ENCODE measurements at regions not wholly inside any gene's neighbourhood (a gene's known extent, or its start where the extent isn't known, plus 50 kb on each side); places are given as distances from the start of the nearest gene placed in this dataset.

DNA sequence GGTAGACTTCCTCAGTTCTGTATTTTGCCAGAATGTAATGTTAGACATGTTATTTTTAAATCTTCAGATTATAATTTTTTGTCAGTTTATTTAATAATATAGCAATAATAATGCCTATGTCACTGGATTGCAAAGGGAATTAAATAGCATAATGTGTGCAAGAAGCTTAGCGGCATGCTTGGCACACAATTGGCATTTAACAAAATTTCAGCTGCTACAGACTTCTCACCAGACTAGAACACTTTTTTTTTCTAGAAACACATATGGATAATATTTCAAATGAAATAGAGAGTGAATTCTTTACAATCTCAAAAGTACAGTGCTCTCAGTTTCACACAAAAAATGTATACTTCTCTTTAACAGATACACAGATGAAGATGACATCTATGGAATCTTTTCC is 757.4 kb downstream of the CDH11 start:
- Mint-ChIP-seq H3K4me3 (no peak overlapping the region), H3K36me3 (no peaks in the 10 kb centered on the region), H3K9me3 (no peaks in the 10 kb centered on the region), H3K27me3 (ENCODE audit: low read depth) (peaks cover 8% of the 10 kb centered on the region), H3K4me1 (peaks cover 19% of the 10 kb centered on the region), H3K27ac (no peak overlapping the region)
- DNase-seq (ENCODE audit: low spot score in 2 of 2, unreplicated experiment in 2 of 2), result no peak
- TF ChIP-seq, protein P1, sequence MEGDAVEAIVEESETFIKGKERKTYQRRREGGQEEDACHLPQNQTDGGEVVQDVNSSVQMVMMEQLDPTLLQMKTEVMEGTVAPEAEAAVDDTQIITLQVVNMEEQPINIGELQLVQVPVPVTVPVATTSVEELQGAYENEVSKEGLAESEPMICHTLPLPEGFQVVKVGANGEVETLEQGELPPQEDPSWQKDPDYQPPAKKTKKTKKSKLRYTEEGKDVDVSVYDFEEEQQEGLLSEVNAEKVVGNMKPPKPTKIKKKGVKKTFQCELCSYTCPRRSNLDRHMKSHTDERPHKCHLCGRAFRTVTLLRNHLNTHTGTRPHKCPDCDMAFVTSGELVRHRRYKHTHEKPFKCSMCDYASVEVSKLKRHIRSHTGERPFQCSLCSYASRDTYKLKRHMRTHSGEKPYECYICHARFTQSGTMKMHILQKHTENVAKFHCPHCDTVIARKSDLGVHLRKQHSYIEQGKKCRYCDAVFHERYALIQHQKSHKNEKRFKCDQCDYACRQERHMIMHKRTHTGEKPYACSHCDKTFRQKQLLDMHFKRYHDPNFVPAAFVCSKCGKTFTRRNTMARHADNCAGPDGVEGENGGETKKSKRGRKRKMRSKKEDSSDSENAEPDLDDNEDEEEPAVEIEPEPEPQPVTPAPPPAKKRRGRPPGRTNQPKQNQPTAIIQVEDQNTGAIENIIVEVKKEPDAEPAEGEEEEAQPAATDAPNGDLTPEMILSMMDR (IDR thresholded peaks at IDR 0.05; ENCODE audit: unreplicated experiment), result no peak

DNA sequence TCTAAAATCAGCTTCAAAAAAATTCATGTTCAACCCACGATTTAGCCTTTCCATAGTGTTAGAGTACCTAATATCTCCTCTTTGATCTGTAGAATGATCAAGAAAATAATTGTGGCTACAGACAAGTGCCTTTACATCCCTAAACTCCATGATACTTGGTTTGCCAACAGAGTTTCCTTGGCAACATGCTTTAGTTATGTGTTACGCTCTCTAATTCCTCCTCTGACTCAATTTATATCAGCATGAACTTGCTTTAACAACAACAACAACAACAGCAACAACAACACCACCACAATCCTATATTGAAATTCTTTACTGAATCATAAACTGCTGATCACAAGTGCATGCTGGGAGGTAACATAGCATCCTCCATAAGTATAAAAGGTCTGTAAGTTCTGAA is 757.8 kb downstream of the CDH11 start:
- no peak overlapping the region for H3K27ac Mint-ChIP-seq
- H3K4me1 Mint-ChIP-seq, result peaks cover 19% of the 10 kb centered on the region
- peaks cover 8% of the 10 kb centered on the region for H3K27me3 Mint-ChIP-seq (ENCODE audit: low read depth)
- H3K36me3 Mint-ChIP-seq, result no peaks in the 10 kb centered on the region
- H3K4me3 Mint-ChIP-seq, result no peak overlapping the region
- H3K9me3 Mint-ChIP-seq, result no peaks in the 10 kb centered on the region
- DNase-seq (ENCODE audit: low spot score in 2 of 2, unreplicated experiment in 2 of 2), result no peak
- TF ChIP-seq, protein P1 (IDR thresholded peaks at IDR 0.05; ENCODE audit: unreplicated experiment), result no peak

DNA sequence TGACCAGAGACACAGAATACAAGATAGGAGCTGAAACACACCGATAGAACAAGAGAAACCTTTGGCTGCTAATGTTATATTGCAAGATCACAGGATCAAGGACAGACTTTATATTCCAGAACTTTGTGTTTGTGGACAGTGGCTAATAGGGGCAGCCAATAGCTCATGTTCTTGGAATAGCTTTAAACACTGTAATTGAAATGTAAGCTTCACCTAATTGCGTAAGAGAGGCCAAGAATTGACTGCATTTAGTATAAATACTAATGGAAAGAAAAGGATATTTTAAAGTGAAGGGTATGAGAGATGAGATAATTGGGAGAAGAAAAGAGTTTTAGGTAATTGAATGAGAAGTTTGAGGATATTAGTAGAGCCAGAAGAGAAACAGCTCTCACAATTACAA is 758.8 kb downstream of the CDH11 start:
- peaks cover 10% of the 10 kb centered on the region for H3K27me3 Mint-ChIP-seq (ENCODE audit: low read depth)
- TF ChIP-seq, protein P1 (IDR thresholded peaks at IDR 0.05; ENCODE audit: unreplicated experiment), result no peak
- peaks cover 19% of the 10 kb centered on the region for H3K4me1 Mint-ChIP-seq
- DNase-seq (ENCODE audit: low spot score in 2 of 2, unreplicated experiment in 2 of 2), result no peak
- H3K9me3 Mint-ChIP-seq, result no peaks in the 10 kb centered on the region
- H3K36me3 Mint-ChIP-seq, result no peaks in the 10 kb centered on the region
- H3K27ac Mint-ChIP-seq, result no peak overlapping the region
- no peak overlapping the region for H3K4me3 Mint-ChIP-seq

DNA sequence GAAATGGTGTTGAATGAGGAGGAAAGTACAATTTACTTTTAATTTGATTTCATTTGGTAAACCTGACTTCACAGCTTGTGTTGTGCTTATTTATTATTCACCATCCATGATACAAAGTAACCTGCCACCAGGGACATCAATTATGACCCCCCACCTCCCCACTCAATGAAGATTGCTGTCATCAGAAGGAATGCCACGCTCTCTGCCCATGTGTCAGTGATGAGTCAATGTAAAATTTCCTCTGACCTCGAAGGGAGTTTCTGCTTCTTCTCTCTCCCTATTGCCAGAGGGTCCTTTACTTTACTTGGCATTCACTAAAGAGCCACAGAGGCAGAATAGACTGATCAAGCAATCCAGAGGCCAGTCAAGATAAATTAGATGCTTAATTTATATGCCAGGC is 759.7 kb downstream of the CDH11 start:
- TF ChIP-seq, protein P1 (IDR thresholded peaks at IDR 0.05; ENCODE audit: unreplicated experiment), result no peak
- no peak overlapping the region for H3K27ac Mint-ChIP-seq
- H3K36me3 Mint-ChIP-seq, result no peaks in the 10 kb centered on the region
- peaks cover 19% of the 10 kb centered on the region for H3K4me1 Mint-ChIP-seq
- peaks cover 10% of the 10 kb centered on the region for H3K27me3 Mint-ChIP-seq (ENCODE audit: low read depth)
- H3K4me3 Mint-ChIP-seq, result no peak overlapping the region
- no peaks in the 10 kb centered on the region for H3K9me3 Mint-ChIP-seq
- no peak for DNase-seq (ENCODE audit: low spot score in 2 of 2, unreplicated experiment in 2 of 2)

DNA sequence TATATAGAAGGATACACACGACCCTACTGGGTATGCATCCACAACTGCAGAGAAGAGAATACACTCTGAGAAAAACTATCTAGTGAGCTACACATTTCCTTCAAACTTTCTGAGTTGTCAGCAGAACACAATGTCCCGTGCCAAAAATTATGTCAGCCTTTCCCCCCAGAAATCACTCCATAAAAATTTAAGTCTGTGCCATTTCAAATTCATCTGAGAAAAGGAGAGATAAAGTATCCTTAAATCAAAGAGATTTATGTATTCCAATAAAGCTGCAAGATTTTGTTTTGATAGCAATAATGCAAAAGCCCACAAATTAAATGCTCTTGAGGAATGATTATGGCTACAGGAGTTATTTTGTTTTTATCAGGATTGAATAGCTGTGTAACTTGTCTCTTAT is 760.1 kb downstream of the CDH11 start:
- Mint-ChIP-seq H3K27ac (no peak overlapping the region), H3K9me3 (no peaks in the 10 kb centered on the region), H3K27me3 (ENCODE audit: low read depth) (peaks cover 10% of the 10 kb centered on the region), H3K4me1 (peaks cover 19% of the 10 kb centered on the region), H3K36me3 (no peaks in the 10 kb centered on the region), H3K4me3 (no peak overlapping the region)
- DNase-seq (ENCODE audit: low spot score in 2 of 2, unreplicated experiment in 2 of 2), result no peak
- TF ChIP-seq, protein P1 (IDR thresholded peaks at IDR 0.05; ENCODE audit: unreplicated experiment), result no peak

DNA sequence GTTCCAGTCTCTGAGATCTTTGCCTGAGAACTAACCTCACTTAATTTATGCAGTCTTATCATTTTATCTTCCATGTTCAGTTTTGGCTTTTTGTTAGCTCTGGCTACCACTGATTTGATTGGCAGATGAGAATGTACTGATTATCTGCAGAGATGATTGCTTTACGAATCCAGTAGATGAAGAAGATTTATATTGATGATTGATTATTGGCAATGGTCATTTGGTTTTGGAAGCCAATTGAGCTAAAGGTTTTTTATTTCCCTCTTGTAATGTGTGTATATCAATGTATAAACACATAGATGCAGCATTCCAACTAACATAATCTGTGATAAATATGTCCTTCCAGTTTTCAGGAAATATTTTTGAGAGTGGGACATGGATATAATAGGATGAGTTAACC is 763.6 kb downstream of the CDH11 start:
- TF ChIP-seq, protein P1 (IDR thresholded peaks at IDR 0.05; ENCODE audit: unreplicated experiment), result no peak
- peaks cover 27% of the 10 kb centered on the region for H3K4me1 Mint-ChIP-seq
- H3K9me3 Mint-ChIP-seq, result no peaks in the 10 kb centered on the region
- DNase-seq (ENCODE audit: low spot score in 2 of 2, unreplicated experiment in 2 of 2), result no peak
- H3K36me3 Mint-ChIP-seq, result no peaks in the 10 kb centered on the region
- no peak overlapping the region for H3K27ac Mint-ChIP-seq
- H3K27me3 Mint-ChIP-seq (ENCODE audit: low read depth), result peaks cover 5% of the 10 kb centered on the region
- no peak overlapping the region for H3K4me3 Mint-ChIP-seq

Data from mesothelial cell of epicardium (in vitro differentiated cells).